ENCODE measurements at regions not wholly inside any gene's neighbourhood (a gene's known extent, or its start where the extent isn't known, plus 50 kb on each side); places are given as distances from the start of the nearest gene placed in this dataset.

- no peak for TF ChIP-seq POLR2AphosphoS5 (IDR thresholded peaks at IDR 0.05; ENCODE audit: low read depth, low read length)
- TF ChIP-seq TAF1 (IDR thresholded peaks at IDR 0.05; ENCODE audit: borderline replicate concordance, insufficient read depth, low read length), result no peak
- TF ChIP-seq REST (IDR thresholded peaks at IDR 0.05; ENCODE audit: insufficient read depth in 1 of 2, low read depth in 2 of 2, low read length in 2 of 2), result no peak
- TF ChIP-seq FOXP2 (optimal IDR thresholded peaks at IDR 0.05; ENCODE audit: borderline replicate concordance, extremely low read depth, extremely low read length, insufficient read depth), result no peak
Observed at GRCh38 chr15:77784361-77785292, 151.9 kb upstream of the LINGO1 start.

All from PFSK-1 (cell line).